Loucy (cell line): ENCODE measurements at regions not wholly inside any gene's neighbourhood (a gene's known extent, or its start where the extent isn't known, plus 50 kb on each side); places are given as distances from the start of the nearest gene placed in this dataset.

ENCODE experiments used
- H2AFZ ChIP-seq: fragments of 200-600 bp; sonication (generic); 2 replicates; pipeline ENCODE4 v1.6.0; 2016; ENCODE audit warnings: antibody characterized with exemption, mild to moderate bottlenecking, low read length, moderate library complexity
- H3F3A ChIP-seq: fragments of 200-600 bp; 2 replicates; pipeline ENCODE4 v1.6.0; 2016; ENCODE audit warnings: antibody characterized with exemption, low read depth, mild to moderate bottlenecking
- H3K27me3 ChIP-seq: fragments of 200-600 bp; sonication (generic); 2 replicates; pipeline ENCODE4 v1.6.1; 2014; ENCODE audit warnings: low read length, mild to moderate bottlenecking; ENCODE audit not compliant: insufficient read depth, poor library complexity, severe bottlenecking
- H3K36me3 ChIP-seq: fragments of 200-600 bp; sonication (generic); 2 replicates; pipeline ENCODE4 v1.6.1; 2016; ENCODE audit warnings: low read length; ENCODE audit not compliant: insufficient read depth
- H3K4me1 ChIP-seq: fragments of 200-600 bp; sonication (generic); 2 replicates; pipeline ENCODE4 v1.5.1; 2014; ENCODE audit warnings: low read length, mild to moderate bottlenecking; ENCODE audit not compliant: insufficient read depth, poor library complexity, severe bottlenecking
- H3K4me2 ChIP-seq: fragments of 200-600 bp; sonication (generic); 2 replicates; pipeline ENCODE4 v1.6.0; 2014; ENCODE audit warnings: antibody characterized with exemption, low read length, low read depth, mild to moderate bottlenecking; ENCODE audit not compliant: poor library complexity, severe bottlenecking
- H3K4me3 ChIP-seq: fragments of 200-600 bp; sonication (generic); 2 replicates; pipeline ENCODE4 v1.5.1; 2014; ENCODE audit warnings: low read length, mild to moderate bottlenecking, mixed read lengths; ENCODE audit not compliant: poor library complexity, severe bottlenecking
- H3K79me2 ChIP-seq: fragments of 200-600 bp; sonication (generic); 2 replicates; pipeline ENCODE4 v1.6.1; 2014; ENCODE audit warnings: low read length; ENCODE audit not compliant: insufficient read depth
- H3K9ac ChIP-seq: fragments of 200-600 bp; sonication (generic); 2 replicates; pipeline ENCODE4 v1.6.0; 2014; ENCODE audit warnings: mild to moderate bottlenecking, low read depth, low read length, moderate library complexity; ENCODE audit not compliant: poor library complexity, severe bottlenecking
- H3K9me2 ChIP-seq: fragments of 200-600 bp; sonication (generic); replicated peaks from 2 replicates; pipeline ENCODE4 v1.6.1; 2016; ENCODE audit warnings: low read depth, low read length, mixed read lengths
- H3K9me3 ChIP-seq: fragments of 200-600 bp; sonication (generic); 2 replicates; pipeline ENCODE4 v1.6.1; 2014; ENCODE audit warnings: mild to moderate bottlenecking, antibody characterized with exemption, low read length, low read depth; ENCODE audit not compliant: insufficient read depth
- H4K20me1 ChIP-seq: fragments of 200-600 bp; sonication (generic); 2 replicates; pipeline ENCODE4 v1.6.0; 2014; ENCODE audit warnings: antibody characterized with exemption, low read length, mild to moderate bottlenecking; ENCODE audit not compliant: insufficient read depth, poor library complexity, severe bottlenecking
- EZH2phosphoT487 ChIP-seq: fragments of 200-600 bp; IDR thresholded peaks from 2 replicates; pipeline ENCODE4 v1.6.1; 2018; ENCODE audit warnings: antibody characterized with exemption, mild to moderate bottlenecking, moderate library complexity, borderline replicate concordance
- TF ChIP-seq, protein P1 (sequence below): fragments of 200-600 bp; sonication (generic); conservative IDR thresholded peaks from 2 replicates; pipeline ENCODE4 v1.5.1; 2014; ENCODE audit warnings: mild to moderate bottlenecking, antibody characterized with exemption, low read length

DNA sequence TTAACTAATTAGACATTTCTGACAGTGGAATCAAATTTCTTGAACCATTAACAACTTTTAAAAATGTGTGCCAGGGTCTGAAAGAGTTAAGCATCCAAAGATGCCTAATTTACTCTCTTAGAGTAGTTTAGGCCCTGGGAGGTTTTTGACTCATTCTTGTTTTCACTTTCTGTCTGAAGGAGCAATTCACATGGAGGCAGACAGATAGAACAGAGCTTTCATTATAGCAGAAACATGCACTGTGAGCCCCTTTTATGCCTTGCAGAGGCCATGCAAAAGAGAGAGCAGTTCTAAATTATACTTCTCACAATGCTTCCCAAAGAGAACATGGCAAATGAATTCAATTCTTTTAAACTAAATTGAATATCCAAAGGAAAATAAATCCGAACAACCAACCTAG lies 554.8 kb downstream of the MFSD1 start:
- Histone ChIP-seq H4K20me1 (no peaks in the 10 kb centered on the region), H2AFZ (no peak overlapping the region), H3K9me3 (no peaks in the 10 kb centered on the region), H3K9me2 (no peaks in the 10 kb centered on the region), H3K36me3 (no peaks in the 10 kb centered on the region), H3K27me3 (no peaks in the 10 kb centered on the region), H3K4me2 (no peak overlapping the region), H3K4me3 (no peak overlapping the region), H3K4me1 (no peaks in the 10 kb centered on the region), H3K9ac (no peak overlapping the region), H3F3A (no peaks in the 10 kb centered on the region), H3K79me2 (no peaks in the 10 kb centered on the region)
- no peak for TF ChIP-seq EZH2phosphoT487
- TF ChIP-seq, protein P1, sequence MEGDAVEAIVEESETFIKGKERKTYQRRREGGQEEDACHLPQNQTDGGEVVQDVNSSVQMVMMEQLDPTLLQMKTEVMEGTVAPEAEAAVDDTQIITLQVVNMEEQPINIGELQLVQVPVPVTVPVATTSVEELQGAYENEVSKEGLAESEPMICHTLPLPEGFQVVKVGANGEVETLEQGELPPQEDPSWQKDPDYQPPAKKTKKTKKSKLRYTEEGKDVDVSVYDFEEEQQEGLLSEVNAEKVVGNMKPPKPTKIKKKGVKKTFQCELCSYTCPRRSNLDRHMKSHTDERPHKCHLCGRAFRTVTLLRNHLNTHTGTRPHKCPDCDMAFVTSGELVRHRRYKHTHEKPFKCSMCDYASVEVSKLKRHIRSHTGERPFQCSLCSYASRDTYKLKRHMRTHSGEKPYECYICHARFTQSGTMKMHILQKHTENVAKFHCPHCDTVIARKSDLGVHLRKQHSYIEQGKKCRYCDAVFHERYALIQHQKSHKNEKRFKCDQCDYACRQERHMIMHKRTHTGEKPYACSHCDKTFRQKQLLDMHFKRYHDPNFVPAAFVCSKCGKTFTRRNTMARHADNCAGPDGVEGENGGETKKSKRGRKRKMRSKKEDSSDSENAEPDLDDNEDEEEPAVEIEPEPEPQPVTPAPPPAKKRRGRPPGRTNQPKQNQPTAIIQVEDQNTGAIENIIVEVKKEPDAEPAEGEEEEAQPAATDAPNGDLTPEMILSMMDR = no peak

DNA sequence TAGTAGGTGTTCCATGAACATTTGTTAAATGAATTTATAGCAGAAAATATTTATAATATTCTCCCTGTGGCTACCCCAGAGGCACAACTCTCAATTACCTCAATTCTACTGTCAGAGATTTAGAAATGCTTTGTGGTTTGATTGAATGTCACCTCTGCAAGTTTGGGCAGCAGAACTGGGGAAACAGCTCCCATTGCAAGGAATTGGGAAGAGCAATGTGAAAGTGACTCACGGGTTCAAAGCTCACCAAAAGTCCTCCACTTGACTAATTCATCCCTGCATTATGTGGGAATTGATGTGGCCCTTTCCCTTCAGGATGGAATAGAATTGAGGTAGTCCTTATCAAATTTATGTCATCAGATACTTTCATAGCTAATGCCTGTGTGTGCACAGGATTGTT lies 562.7 kb downstream of the MFSD1 start:
- H3K4me3 ChIP-seq = no peak overlapping the region
- H3F3A ChIP-seq = no peaks in the 10 kb centered on the region
- H4K20me1 ChIP-seq = no peaks in the 10 kb centered on the region
- no peaks in the 10 kb centered on the region for H3K4me1 ChIP-seq
- H3K9ac ChIP-seq = no peak overlapping the region
- H3K27me3 ChIP-seq = no peaks in the 10 kb centered on the region
- H3K36me3 ChIP-seq = no peaks in the 10 kb centered on the region
- H3K79me2 ChIP-seq = no peaks in the 10 kb centered on the region
- H3K4me2 ChIP-seq = no peak overlapping the region
- H3K9me3 ChIP-seq = no peaks in the 10 kb centered on the region
- TF ChIP-seq, protein P1 = no peak
- no peak for TF ChIP-seq EZH2phosphoT487
- H2AFZ ChIP-seq = no peak overlapping the region
- H3K9me2 ChIP-seq = no peaks in the 10 kb centered on the region

DNA sequence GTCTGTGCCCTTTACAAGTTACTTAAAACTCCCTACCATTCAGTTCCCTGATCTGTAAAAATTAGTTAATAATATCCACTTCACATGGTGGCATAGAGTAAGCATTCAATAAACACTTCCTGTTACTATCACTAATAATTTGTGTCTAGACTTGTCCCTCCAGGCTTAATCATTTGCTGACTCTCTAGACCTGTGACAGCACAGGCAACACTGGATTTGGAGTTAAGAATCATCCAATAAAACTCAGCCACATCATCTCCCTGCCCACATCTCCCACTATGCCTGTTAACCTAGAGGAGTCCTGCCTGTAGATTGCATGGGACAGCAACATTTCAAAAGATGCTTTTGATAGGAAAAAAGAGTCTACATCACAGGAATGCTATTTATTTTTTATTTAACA lies 564.6 kb downstream of the MFSD1 start:
- Histone ChIP-seq H3K9me2 (no peaks in the 10 kb centered on the region), H3K36me3 (no peaks in the 10 kb centered on the region), H2AFZ (no peak overlapping the region), H3K9me3 (no peaks in the 10 kb centered on the region), H3K4me2 (no peak overlapping the region), H3K79me2 (no peaks in the 10 kb centered on the region), H3K4me1 (no peaks in the 10 kb centered on the region), H3K9ac (no peak overlapping the region), H3F3A (no peaks in the 10 kb centered on the region), H3K4me3 (no peak overlapping the region), H4K20me1 (no peaks in the 10 kb centered on the region), H3K27me3 (no peaks in the 10 kb centered on the region)
- TF ChIP-seq EZH2phosphoT487 = no peak
- TF ChIP-seq, protein P1 = no peak
